ENCODE measurements at regions not wholly inside any gene's neighbourhood (a gene's known extent, or its start where the extent isn't known, plus 50 kb on each side); places are given as distances from the start of the nearest gene placed in this dataset.

DNA sequence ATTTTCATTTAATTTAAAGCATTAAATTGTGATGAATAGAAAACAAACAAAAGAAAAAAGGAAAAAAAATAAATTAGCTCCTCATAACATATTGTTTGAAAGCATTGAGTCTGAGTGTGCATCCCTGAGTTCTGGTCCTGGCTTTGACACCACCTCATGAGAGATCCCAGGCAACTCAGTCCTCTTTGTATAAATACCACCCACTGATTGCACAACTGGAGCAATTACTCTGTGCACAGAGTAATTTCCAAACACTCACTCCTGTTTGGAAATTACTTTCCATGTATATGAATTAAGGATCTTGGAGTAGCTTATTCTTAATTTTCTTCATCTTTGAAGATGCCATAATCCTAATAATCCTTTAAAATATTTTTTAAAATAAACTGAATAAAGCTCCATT, 59.4 kb upstream of the C5orf46 start:
- Histone ChIP-seq H3K4me3 (ENCODE audit: low read length in 3 of 3) (no peak overlapping the region), H3K36me3 (ENCODE audit: control insufficient read depth in 2 of 3, insufficient read depth in 3 of 3, low read length in 3 of 3) (no peaks in the 10 kb centered on the region), H3K9ac (ENCODE audit: low read length in 3 of 3) (no peak overlapping the region), H3K27ac (ENCODE audit: low read depth in 2 of 2, low read length in 2 of 2) (no peak overlapping the region), H3K9me3 (ENCODE audit: control insufficient read depth in 2 of 3, insufficient read depth in 1 of 3, low read length in 3 of 3) (no peaks in the 10 kb centered on the region), H3K4me1 (ENCODE audit: control insufficient read depth in 2 of 3, insufficient read depth in 2 of 3, low read depth in 1 of 3, low read length in 3 of 3) (no peaks in the 10 kb centered on the region), H3K27me3 (ENCODE audit: control insufficient read depth, insufficient read depth, low read length) (no peaks in the 10 kb centered on the region)
- intact Hi-C loops (cut with DNase I): no loop called here
- FAIRE-seq: no peak
- TF ChIP-seq, protein P1, sequence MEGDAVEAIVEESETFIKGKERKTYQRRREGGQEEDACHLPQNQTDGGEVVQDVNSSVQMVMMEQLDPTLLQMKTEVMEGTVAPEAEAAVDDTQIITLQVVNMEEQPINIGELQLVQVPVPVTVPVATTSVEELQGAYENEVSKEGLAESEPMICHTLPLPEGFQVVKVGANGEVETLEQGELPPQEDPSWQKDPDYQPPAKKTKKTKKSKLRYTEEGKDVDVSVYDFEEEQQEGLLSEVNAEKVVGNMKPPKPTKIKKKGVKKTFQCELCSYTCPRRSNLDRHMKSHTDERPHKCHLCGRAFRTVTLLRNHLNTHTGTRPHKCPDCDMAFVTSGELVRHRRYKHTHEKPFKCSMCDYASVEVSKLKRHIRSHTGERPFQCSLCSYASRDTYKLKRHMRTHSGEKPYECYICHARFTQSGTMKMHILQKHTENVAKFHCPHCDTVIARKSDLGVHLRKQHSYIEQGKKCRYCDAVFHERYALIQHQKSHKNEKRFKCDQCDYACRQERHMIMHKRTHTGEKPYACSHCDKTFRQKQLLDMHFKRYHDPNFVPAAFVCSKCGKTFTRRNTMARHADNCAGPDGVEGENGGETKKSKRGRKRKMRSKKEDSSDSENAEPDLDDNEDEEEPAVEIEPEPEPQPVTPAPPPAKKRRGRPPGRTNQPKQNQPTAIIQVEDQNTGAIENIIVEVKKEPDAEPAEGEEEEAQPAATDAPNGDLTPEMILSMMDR (IDR thresholded peaks at IDR 0.05; ENCODE audit: borderline replicate concordance, extremely low read depth, insufficient read depth): no peak
- no peak for DNase-seq

DNA sequence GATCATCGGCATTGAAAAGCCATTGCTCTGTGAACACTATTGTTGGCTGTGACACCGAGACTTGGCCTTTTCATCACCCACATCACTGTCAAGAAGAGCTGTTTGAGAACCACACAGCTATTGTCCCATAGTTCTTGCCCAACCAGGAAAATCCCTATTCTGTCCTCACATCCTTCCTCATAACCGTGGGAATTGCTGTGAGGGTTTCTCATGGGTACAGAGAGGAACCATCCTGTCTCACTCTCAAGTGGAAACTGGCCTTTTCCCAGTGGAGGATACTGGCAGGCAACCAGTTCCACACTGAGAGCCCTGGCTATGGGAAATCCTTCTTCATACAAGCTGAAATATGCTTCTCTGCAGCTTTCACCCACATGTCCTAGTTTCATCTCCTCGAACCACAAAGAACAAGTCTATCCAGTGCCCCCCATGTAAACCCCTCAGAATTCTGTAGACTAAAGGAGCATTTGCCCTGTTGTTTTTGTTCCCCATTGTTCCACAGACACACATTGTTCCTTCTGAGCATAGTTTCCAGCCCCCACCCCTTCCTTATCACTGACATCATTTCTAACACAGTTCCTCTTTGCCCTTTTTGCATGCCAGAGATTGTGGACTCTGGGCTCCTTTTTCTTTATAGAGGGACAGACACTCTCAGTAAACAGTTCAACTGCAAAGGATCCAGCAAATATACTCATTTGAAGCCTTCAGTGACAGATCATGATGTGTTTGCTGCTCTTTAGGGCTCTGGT, 57.8 kb upstream of the C5orf46 start:
- Histone ChIP-seq H3K9me3 (ENCODE audit: control insufficient read depth in 2 of 3, insufficient read depth in 1 of 3, low read length in 3 of 3) (no peaks in the 10 kb centered on the region), H3K4me1 (ENCODE audit: control insufficient read depth in 2 of 3, insufficient read depth in 2 of 3, low read depth in 1 of 3, low read length in 3 of 3) (no peaks in the 10 kb centered on the region), H3K4me3 (ENCODE audit: low read length in 3 of 3) (no peak overlapping the region), H3K36me3 (ENCODE audit: control insufficient read depth in 2 of 3, insufficient read depth in 3 of 3, low read length in 3 of 3) (no peaks in the 10 kb centered on the region), H3K27me3 (ENCODE audit: control insufficient read depth, insufficient read depth, low read length) (no peaks in the 10 kb centered on the region), H3K9ac (ENCODE audit: low read length in 3 of 3) (no peak overlapping the region), H3K27ac (ENCODE audit: low read depth in 2 of 2, low read length in 2 of 2) (no peak overlapping the region)
- DNase-seq (no peak), FAIRE-seq (no peak)
- intact Hi-C loops (cut with DNase I): no loop called here
- TF ChIP-seq, protein P1 (IDR thresholded peaks at IDR 0.05; ENCODE audit: borderline replicate concordance, extremely low read depth, insufficient read depth): no peak

DNA sequence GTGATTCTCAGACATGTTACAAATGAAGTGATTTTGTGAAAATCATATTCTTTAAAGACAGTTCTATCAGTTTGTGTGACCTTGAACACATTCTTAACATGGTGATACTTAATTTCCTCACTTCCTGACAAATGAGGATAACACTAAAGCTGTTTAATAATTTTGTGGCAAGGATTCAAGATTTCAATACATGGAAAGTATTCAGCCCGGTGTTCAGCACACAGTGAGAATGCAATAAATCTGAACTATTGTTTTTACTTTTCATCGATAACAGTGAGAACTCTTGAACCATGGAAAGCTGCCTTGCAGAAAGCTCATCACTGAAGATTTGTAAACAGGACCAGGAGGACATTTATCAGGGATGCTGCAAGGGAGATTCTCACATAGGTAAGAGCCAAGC, 57.1 kb upstream of the C5orf46 start:
- no peak overlapping the region for H3K9ac ChIP-seq (ENCODE audit: low read length in 3 of 3)
- no peak overlapping the region for H3K27ac ChIP-seq (ENCODE audit: low read depth in 2 of 2, low read length in 2 of 2)
- no peaks in the 10 kb centered on the region for H3K4me1 ChIP-seq (ENCODE audit: control insufficient read depth in 2 of 3, insufficient read depth in 2 of 3, low read depth in 1 of 3, low read length in 3 of 3)
- H3K27me3 ChIP-seq (ENCODE audit: control insufficient read depth, insufficient read depth, low read length): no peaks in the 10 kb centered on the region
- DNase-seq: no peak
- TF ChIP-seq, protein P1 (IDR thresholded peaks at IDR 0.05; ENCODE audit: borderline replicate concordance, extremely low read depth, insufficient read depth): no peak
- FAIRE-seq: no peak
- H3K9me3 ChIP-seq (ENCODE audit: control insufficient read depth in 2 of 3, insufficient read depth in 1 of 3, low read length in 3 of 3): no peaks in the 10 kb centered on the region
- H3K4me3 ChIP-seq (ENCODE audit: low read length in 3 of 3): no peak overlapping the region
- intact Hi-C loops (cut with DNase I): no loop called here
- H3K36me3 ChIP-seq (ENCODE audit: control insufficient read depth in 2 of 3, insufficient read depth in 3 of 3, low read length in 3 of 3): no peaks in the 10 kb centered on the region
